ENCODE measurements at regions not wholly inside any gene's neighbourhood (a gene's known extent, or its start where the extent isn't known, plus 50 kb on each side); places are given as distances from the start of the nearest gene placed in this dataset.

- no peak overlapping the region for H3K4me3 ChIP-seq (ENCODE audit: low read length)
- no peaks in the 10 kb centered on the region for H3K27me3 ChIP-seq (ENCODE audit: control insufficient read depth, low read length)
- no peaks in the 10 kb centered on the region for H3K36me3 ChIP-seq (ENCODE audit: control insufficient read depth, low read length)
- no peaks in the 10 kb centered on the region for H3K9me3 ChIP-seq (ENCODE audit: control insufficient read depth, insufficient read depth, low read length)
- H3K79me2 ChIP-seq (ENCODE audit: control insufficient read depth, low read length), result no peaks in the 10 kb centered on the region
- no peak overlapping the region for H3K27ac ChIP-seq (ENCODE audit: low read depth, low read length)
- TF ChIP-seq, protein P1, sequence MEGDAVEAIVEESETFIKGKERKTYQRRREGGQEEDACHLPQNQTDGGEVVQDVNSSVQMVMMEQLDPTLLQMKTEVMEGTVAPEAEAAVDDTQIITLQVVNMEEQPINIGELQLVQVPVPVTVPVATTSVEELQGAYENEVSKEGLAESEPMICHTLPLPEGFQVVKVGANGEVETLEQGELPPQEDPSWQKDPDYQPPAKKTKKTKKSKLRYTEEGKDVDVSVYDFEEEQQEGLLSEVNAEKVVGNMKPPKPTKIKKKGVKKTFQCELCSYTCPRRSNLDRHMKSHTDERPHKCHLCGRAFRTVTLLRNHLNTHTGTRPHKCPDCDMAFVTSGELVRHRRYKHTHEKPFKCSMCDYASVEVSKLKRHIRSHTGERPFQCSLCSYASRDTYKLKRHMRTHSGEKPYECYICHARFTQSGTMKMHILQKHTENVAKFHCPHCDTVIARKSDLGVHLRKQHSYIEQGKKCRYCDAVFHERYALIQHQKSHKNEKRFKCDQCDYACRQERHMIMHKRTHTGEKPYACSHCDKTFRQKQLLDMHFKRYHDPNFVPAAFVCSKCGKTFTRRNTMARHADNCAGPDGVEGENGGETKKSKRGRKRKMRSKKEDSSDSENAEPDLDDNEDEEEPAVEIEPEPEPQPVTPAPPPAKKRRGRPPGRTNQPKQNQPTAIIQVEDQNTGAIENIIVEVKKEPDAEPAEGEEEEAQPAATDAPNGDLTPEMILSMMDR (IDR thresholded peaks at IDR 0.05; ENCODE audit: low read depth, low read length, poor library complexity, severe bottlenecking), result no peak
- no peak for TF ChIP-seq EZH2phosphoT487 (IDR thresholded peaks at IDR 0.05; ENCODE audit: borderline replicate concordance, low read length)
- H4K20me1 ChIP-seq (ENCODE audit: control insufficient read depth, insufficient read depth, low read depth, low read length), result no peaks in the 10 kb centered on the region
- H3F3A ChIP-seq (ENCODE audit: control insufficient read depth, insufficient read depth), result no peaks in the 10 kb centered on the region
- no peak overlapping the region for H3K4me2 ChIP-seq (ENCODE audit: low read length)
- no peaks in the 10 kb centered on the region for H3K4me1 ChIP-seq (ENCODE audit: control insufficient read depth, low read length)
- no peaks in the 10 kb centered on the region for H3K9me2 ChIP-seq (replicated peaks; ENCODE audit: control insufficient read depth, low read length)
Measured at GRCh38 chr20:9926007-9926406, 87.1 kb upstream of the PAK5 start.

DNA sequence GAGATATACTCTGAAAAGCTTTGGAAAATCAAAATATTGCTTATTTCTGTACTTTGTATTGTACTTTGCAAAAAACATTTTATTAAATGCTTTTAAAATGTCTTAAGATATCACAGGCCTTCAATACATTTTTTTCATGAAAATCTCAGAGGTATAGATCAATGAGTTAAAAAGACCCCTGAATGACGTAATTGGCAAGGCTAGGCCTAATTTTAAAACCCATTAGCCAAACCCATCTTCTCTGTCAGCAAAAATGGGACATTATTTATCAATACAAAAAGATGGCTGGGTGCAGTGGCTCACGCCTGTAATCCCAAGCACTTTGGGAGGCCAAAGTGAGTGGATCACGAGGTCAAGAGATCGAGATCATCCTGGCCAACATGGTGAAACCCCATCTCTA, 84.8 kb upstream of the PAK5 start:
- no peaks in the 10 kb centered on the region for H3K79me2 ChIP-seq (ENCODE audit: control insufficient read depth, low read length)
- H3F3A ChIP-seq (ENCODE audit: control insufficient read depth, insufficient read depth), result no peaks in the 10 kb centered on the region
- no peak overlapping the region for H3K27ac ChIP-seq (ENCODE audit: low read depth, low read length)
- no peaks in the 10 kb centered on the region for H3K9me2 ChIP-seq (replicated peaks; ENCODE audit: control insufficient read depth, low read length)
- no peaks in the 10 kb centered on the region for H3K9me3 ChIP-seq (ENCODE audit: control insufficient read depth, insufficient read depth, low read length)
- H3K27me3 ChIP-seq (ENCODE audit: control insufficient read depth, low read length), result no peaks in the 10 kb centered on the region
- no peaks in the 10 kb centered on the region for H3K36me3 ChIP-seq (ENCODE audit: control insufficient read depth, low read length)
- no peak overlapping the region for H3K4me2 ChIP-seq (ENCODE audit: low read length)
- TF ChIP-seq, protein P1 (IDR thresholded peaks at IDR 0.05; ENCODE audit: low read depth, low read length, poor library complexity, severe bottlenecking), result no peak
- TF ChIP-seq EZH2phosphoT487 (IDR thresholded peaks at IDR 0.05; ENCODE audit: borderline replicate concordance, low read length), result no peak
- H4K20me1 ChIP-seq (ENCODE audit: control insufficient read depth, insufficient read depth, low read depth, low read length), result no peaks in the 10 kb centered on the region
- H3K4me1 ChIP-seq (ENCODE audit: control insufficient read depth, low read length), result no peaks in the 10 kb centered on the region
- H3K4me3 ChIP-seq (ENCODE audit: low read length), result no peak overlapping the region

- Histone ChIP-seq H3K27me3 (ENCODE audit: control insufficient read depth, low read length) (no peaks in the 10 kb centered on the region), H3K4me2 (ENCODE audit: low read length) (no peak overlapping the region), H4K20me1 (ENCODE audit: control insufficient read depth, insufficient read depth, low read depth, low read length) (no peaks in the 10 kb centered on the region), H3K4me1 (ENCODE audit: control insufficient read depth, low read length) (no peaks in the 10 kb centered on the region), H3K36me3 (ENCODE audit: control insufficient read depth, low read length) (no peaks in the 10 kb centered on the region), H3K4me3 (ENCODE audit: low read length) (no peak overlapping the region), H3K79me2 (ENCODE audit: control insufficient read depth, low read length) (no peaks in the 10 kb centered on the region), H3K9me2 (replicated peaks; ENCODE audit: control insufficient read depth, low read length) (no peaks in the 10 kb centered on the region), H3F3A (ENCODE audit: control insufficient read depth, insufficient read depth) (no peaks in the 10 kb centered on the region), H3K9me3 (ENCODE audit: control insufficient read depth, insufficient read depth, low read length) (no peaks in the 10 kb centered on the region), H3K27ac (ENCODE audit: low read depth, low read length) (no peak overlapping the region)
- TF ChIP-seq EZH2phosphoT487 (IDR thresholded peaks at IDR 0.05; ENCODE audit: borderline replicate concordance, low read length), result no peak
- TF ChIP-seq, protein P1 (IDR thresholded peaks at IDR 0.05; ENCODE audit: low read depth, low read length, poor library complexity, severe bottlenecking), result no peak
Measured at GRCh38 chr20:9920866-9921265, 82.0 kb upstream of the PAK5 start.

All from DOHH2 (cell line).